NCI-H1417 (cell line): ENCODE measurements at regions not wholly inside any gene's neighbourhood (a gene's known extent, or its start where the extent isn't known, plus 50 kb on each side); places are given as distances from the start of the nearest gene placed in this dataset.

ENCODE experiments used
- DNase-seq, 3 experiments: peaks; one replicate each; lab custom pipeline; 2025; lab: John Stamatoyannopoulos, UW

DNA sequence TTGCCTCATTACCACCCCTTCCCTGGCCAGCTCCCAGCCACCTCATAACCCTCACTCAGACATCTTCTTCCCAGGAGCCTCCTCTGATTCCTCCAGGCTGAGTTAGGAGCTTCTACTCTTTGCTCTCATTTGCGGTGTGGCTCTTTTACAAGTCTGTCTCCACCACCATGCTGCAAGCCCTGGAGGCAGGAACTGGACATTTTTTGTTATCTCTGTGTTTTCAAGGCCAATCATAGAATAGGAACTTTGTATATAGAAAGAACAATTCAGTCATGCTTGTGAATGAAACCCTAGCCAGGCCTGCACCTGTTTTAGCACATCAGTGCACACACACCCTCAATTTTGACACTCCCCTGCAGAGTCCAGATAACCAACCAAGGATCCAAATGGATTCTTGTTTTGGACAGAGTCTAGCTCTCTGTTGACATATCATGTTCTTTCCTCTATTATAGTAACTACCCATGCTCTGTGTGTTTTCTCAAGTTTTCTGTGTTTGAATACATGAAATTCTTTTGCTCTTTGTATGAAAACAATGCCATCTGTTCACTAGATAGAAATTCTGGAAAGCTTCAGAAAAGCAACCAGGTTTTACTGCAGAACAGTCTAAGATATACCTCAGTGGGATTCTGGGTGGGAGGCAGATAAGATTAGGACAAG, 60.9 kb upstream of the ZNF648 start:
- no peak for DNase-seq

- DNase-seq, result no peak
Measured at GRCh38 chr1:182121787-182122186, 60.3 kb upstream of the ZNF648 start.

DNA sequence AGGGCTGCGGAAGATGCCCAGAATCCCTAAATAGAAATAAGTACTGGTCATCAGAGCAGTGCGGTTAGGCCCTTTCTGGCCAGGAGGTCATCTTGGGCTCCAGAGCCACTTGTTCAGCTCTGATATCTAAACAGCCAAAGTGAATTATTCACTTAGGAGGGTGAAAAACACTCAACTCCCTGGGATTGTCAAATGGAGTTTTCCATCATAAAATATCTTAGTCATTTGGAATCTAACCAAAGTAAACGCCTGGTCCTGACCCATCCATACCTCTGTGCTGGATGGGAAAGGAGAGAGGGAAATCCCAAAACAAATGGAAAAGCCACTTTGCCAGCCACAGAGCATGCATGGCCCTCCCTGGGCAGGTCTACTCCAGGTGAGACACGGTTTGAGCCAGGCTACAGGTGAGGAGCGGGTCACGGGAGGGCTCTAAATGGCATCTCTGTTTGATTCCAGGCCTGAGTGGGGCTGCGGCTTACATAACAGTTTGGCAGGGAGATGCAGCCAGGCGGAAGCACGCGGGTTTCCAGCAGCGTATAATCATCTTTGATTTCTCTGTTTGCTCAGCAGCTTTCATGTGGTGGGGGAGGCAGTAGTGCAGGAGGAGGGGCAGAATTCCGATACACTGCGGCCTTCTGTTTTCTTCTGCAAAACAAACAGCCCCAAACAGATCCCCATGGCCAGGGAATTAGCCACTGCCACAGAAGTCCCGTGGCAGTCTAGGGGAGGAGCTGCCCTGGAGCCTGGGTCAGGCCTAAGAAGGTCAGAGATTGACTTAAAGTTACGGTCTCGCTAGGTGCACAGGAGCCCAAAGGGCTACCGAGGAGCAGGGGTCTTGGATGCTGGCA, 59.1 kb upstream of the ZNF648 start:
- peak in 2 of 3 experiments; percentile 59 to 80 for DNase-seq

DNA sequence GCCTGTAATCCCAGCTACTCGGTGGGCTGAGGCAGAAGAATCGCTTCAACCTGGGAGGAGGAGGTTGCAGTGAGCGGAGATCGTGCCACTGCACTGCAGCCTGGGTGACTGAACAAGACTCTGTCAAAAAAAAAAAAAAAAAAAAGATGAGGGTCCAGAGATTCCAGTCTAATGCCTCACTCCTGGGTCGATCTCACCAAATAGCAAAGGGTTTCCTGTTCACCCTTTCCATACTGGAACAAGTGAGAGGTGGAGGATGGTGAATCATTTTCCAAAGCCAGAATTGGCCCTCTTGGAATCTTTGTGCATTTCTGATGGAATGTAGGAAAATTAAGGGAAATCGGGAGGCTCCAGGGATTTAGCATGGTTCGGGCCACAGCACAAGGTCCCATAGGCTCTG, 58.1 kb upstream of the ZNF648 start:
- no peak for DNase-seq

DNA sequence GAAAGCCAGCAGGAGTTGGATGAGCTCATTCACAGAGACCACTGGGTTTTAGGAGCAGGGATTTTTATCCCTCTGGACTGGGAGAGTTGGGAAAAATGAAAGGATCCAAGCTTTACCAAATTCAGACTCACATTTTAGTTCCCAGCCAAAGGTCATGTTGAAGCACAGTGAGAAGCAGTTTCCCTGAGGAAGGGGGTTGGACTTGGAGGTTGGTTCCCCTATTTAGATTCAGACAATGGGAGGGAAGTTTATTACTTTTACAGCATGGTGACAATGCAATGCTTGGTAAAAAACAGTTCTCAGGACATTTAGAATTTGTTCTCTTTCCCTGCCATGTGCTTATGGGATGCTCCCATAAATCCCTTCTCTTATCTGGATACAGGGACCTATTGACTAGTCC, 57.3 kb upstream of the ZNF648 start:
- DNase-seq, result no peak

- no peak for DNase-seq
Measured at GRCh38 chr1:182114627-182115023, 53.1 kb upstream of the ZNF648 start.

GRCh38 chr1:182113879-182114626, 52.5 kb upstream of the ZNF648 start:
- no peak for DNase-seq

DNA sequence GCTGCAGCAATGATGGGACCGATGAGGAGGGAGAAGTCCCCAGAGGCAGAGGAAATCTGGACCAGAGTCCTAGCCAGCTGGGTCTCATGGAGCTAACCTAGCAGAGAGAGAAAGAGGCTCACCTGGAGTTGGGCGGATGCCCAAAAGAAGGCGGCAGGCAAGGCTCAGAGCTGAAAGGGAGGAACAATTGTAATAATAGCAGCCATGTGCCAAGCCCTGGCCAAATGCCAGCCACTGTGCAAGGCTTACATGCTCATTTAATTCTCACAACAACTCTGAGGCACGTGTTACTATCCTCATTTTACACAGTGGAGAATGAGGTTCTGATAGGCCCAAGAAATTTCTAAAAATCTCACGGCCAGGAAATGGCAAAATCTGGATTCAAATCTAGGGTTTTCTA, 50.0 kb upstream of the ZNF648 start:
- peak in 1 of 3 experiments; percentile 35 for DNase-seq
